IPS-11a (cell line): ENCODE measurements at regions not wholly inside any gene's neighbourhood (a gene's known extent, or its start where the extent isn't known, plus 50 kb on each side); places are given as distances from the start of the nearest gene placed in this dataset.

Experiments used
- H3K4me3 ChIP-seq: one replicate; pipeline ENCODE4 v1.5.1; 2013; ENCODE audit warnings: low read depth, low read length, control low read depth

DNA sequence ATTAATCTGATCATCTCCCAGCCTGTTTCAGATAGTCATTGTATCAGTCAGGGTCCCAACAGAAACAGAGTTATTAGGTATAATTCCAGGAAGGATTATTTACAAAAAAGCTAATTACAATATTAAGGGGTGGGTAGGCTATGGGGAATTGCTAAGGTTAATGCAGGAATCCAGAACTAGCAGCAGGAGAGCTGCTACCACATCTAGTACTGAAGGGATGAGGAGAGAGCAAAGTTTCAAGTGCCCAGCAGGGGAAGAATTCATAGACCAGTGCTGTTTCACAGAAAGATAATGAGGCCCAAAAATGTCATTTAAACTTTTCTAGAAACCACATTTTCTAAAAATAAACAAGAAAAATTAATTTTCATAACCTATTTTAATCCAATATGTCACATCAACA is 284.2 kb downstream of the HACE1 start:
- no peak overlapping the region for H3K4me3 ChIP-seq

DNA sequence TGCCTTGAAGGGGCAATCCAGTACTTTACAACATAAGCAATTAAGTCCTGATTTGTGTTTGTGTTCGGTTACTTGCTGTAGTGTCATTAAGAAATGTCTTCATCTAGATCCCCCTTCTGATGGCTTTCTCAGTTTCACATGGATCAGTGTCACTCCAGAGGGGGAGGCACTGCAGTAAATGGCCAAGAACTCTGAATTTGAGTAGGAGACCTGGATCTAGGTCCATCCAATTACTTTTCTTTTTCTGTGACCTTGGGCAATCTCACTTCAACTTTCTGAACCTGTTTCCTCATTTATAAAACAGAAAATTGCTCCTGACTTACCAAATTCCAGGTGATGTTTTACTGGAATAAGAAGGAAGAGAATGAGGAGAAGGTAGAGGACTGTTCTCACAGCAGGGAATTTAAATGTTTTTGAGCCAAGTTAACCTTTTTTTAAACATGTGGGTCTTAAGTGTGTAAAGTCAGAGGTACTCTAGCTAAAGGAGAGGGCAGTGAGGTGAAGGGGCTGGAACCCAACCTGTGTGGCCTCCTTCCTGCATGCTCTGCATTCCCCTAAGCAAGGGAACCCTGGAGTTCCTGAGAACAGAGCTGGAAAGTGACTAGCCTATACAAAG is 285.5 kb downstream of the HACE1 start:
- no peak overlapping the region for H3K4me3 ChIP-seq

DNA sequence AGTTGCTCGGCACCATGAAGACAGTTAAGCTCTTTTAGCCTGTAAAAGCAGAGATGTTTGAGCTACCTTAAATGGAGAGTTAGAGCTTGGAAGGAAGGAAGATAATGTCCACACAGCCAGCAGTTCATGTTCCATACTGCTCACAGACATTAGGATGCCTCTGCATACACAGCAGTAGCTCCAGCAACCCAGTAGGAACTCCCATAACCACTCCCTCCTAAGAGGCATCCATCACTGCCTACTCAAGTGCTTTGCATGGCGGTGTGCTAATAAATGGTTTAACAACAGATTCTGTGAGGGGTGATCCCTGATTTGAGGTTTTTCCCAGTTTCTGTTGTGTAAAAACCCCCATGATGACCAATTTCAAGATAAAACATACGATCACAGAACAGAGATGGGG is 286.4 kb downstream of the HACE1 start:
- H3K4me3 ChIP-seq, result no peak overlapping the region

DNA sequence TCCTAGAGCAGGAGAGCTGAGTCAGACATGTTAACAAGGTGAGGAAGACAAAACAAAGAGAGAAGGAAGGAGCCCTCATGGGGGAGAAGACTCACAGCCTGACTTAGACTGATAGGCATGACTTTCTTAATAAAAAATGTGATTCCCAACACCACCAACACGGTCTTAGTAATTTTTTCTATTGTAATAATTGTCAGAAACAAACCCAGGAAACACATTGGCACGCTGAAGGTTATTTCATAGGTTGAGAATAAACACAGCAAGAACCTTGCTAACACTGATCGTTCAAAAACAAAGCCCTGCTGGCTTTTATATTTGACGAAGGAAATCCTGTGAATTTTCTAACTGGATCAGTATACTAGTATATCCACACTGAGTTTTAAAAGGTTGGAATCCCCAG is 286.8 kb downstream of the HACE1 start:
- no peak overlapping the region for H3K4me3 ChIP-seq

DNA sequence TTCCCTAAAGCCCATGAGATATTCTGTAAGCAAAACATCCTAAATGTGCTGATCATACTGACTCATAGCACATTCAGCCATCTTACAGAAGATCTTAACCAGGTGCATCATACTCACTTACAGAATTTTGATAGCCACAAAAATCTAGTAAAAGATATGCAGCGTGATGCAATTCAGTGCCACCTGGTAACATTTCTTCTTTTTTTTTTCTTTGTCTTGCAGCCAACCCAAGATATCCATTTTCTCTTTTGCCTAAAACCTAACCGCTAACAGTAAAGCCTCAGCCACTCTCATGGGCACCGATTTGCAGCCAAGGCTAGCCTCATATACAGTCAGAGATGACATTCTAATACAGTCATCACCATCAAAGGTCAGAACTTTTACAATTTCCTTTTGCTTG is 293.3 kb downstream of the HACE1 start:
- no peak overlapping the region for H3K4me3 ChIP-seq

DNA sequence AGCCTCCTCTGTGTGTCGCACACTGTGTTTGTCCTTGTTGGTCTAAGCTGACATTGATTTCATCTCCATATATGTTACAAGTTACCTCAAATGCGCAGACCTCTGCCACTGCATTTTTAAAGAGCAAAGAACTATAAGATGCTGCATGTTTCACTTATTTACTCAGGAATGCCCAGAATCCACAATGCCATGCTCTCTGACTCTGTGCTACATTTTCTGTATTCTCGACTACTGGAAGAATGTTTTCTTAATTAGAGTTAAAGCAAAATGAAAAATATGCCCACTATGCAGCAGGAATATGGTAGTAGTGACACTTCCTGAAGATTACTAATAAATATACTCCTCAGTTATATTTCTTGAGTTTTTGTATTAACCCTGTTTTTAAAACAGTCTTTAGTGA is 296.4 kb downstream of the HACE1 start:
- no peak overlapping the region for H3K4me3 ChIP-seq

DNA sequence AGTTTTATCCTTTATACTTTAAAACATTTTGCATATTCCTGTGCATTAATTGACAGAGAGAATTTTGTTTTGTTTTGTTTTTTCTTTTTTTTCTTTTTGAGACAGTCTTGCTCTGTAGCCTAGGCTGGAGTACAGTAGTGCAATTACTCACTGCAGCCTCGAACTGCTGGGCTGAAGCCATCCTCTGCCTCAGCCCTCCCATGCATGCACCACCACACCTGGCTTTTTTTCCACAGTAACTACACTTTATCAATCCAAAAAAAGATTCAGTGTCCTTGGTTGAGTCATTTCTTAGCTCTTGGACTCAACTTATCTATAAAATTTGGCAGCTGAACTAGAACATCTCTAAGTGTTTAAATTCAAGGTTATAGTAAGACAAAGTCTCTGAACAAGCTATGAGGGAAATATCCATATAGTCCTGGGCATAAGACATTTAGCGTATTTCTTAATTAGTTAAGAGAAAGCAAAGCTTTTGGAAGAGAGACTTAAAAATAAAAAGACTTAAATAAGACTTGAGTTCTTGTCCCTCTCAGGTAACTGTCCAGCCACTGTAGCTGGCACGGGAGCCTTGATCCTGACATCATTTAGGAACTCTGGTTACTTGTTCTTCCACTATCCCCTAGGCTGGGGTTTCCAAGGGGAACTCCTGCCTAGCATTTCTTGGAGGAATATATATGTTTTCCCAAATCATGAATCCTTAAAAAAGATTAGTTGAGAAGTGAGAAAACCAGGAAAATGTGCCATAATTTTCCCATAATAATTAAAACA is 300.1 kb downstream of the HACE1 start:
- H3K4me3 ChIP-seq, result no peak overlapping the region

DNA sequence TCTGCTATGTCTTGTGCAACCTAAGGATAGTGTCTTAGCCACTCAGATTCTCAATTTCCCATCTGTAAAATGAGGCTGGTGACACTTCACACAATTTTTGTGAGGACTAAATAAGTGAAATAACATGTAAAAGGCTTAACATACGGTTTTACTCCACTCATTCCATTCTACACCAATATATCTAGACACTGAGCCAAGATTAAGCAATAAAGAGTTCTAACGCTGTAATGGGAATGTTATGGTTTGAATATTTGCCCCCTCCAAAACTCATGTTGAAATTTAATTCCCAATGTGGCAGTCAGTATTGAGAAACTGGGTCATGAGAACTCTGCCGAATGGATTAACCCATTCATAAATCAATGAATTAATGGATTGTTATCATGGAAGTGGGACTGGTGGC is 301.0 kb downstream of the HACE1 start:
- H3K4me3 ChIP-seq, result no peak overlapping the region

DNA sequence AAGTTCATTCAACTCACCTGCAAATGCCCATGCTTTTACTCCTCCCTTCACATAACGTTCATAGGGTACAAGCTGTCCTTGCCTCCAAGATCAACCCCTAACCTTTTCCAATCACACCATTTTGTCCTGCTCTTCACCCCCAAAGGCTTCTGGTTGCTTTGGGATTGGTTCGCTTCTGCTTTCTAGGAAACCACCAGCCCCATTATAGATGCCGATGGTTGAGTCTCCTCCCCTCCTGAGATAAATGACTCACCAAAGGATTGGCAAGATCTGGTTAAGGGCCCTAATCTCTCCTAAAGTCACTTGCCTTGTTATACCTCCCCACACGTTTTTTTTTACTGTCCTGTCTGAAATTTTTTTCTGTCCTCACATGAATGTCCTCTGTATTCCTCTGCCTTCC is 311.4 kb downstream of the HACE1 start:
- H3K4me3 ChIP-seq, result no peak overlapping the region

DNA sequence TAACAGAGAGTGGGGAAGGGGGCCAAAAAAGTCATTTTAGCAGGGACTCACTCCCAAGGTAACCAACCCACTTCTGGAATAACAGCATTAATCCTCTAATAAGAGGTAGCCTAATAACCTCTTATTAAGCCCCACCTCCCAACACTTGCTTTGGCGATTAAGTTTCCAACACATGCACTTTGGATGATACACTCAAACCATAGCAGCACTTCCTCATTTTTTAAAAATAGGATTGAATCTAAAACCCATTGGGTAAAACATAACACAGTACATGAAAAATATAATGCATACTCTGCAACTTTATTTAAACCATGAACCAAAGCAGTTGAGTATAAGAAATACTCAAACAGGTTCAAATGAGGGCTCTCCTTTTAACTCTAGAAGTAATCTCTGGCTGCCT is 318.3 kb downstream of the HACE1 start:
- H3K4me3 ChIP-seq, result no peak overlapping the region

DNA sequence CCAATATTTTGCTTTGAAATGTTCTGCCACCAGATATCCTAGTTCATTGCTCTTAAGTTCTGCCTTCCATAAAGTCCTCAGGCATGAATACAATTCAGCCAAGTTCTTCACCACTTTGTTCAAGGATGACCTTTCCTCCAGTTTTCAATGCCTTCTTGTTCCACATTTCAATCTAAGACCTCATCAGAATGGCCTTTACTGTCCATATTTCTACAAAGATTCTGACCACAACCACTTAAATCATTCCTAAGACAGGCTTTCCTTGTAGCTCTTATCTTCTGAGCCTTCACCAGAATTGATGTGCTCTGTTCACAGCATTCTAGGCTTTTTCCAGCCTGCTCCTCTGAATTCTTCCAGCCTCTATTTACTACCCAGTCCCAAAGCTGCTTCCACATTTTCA is 319.0 kb downstream of the HACE1 start:
- no peak overlapping the region for H3K4me3 ChIP-seq

DNA sequence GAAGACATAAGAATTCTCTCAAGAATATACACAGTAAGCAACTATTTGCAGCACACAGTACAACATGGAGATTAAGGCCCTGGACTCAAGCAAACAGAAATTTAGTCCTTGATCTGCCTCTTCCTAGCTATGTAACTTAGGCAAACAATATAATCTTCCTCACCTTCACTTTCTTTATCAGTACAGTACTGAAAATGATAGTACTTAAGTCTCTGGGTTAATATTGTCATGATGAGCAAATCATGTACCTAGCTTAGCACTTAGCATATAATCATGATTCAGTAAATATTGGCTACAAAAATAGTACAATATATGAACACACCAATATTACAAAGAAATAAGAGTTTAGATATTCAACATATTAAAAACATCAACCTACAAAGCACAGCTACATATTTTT is 320.5 kb downstream of the HACE1 start:
- H3K4me3 ChIP-seq, result no peak overlapping the region

DNA sequence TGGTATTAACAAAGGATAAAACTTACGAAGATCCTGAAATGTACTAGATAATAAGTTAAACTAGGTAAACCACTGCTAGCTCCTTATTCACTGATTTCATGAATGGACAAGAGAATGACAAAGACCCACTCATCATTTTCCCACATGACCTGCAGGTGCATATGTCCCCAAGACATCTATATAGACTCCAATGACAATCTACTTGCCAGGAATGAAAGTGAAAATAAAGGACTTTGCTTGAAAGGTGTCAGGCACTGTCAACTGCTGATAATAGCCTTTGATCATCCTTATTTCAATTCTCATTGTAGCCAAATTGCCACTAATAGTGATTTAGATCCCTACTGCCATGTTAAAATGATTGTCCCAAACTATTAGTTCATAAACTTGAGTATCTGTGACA is 321.8 kb downstream of the HACE1 start:
- H3K4me3 ChIP-seq, result no peak overlapping the region

DNA sequence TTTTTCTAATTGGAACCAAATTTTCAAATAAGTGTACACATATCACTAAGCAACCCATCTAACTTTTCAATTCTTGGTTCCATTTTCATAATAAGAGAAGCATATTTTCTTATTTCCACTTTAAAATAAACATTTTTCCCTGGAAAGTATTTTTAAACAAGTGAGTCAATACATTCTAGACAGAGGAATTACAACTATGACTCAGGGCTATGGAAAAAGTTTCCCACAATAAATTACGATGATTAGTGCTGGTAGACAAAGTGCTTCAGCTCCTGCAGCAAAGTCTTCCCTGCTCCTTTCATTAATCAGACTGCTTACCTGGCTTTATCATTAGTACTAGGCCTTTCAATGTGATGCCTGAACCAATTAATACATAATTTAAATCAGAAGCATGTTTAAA is 322.5 kb downstream of the HACE1 start:
- no peak overlapping the region for H3K4me3 ChIP-seq

DNA sequence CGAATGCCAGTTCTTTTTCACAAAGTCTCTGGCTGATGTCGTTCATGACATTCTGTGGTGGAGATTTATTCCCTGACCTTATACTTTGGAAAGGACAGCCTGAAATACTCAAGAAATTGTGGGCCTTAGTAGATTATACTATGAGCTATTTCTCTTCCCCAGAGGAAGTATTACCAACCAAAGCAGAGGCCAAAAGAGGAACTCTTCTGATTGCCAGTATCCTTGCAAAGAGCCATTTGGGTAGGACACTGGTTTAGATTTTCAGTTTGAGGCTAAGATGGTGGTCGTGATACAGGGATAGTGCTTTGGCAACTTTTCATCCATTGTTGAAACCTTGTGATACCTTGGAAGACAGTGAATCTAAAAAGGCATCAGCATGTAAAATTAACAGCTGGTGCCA is 327.3 kb downstream of the HACE1 start:
- no peak overlapping the region for H3K4me3 ChIP-seq

DNA sequence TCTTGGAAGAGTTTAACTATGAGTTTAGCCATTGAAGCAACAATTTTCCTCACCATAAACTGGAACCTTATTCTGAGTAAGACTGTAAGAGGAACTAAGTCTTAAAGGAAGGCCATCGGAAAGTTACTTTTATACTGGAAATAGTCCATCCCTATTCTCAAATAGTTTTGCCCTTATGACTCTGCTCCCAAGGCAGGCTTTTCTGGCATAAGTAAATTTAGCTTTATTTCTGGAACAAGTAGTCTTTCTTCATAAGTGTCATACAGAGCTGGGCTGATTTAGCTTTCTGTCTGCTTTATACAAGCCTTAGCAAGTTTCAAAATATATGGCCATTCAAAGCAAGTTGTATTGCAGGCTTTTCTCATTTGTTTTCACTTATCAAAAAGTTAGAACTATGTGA is 328.1 kb downstream of the HACE1 start:
- no peak overlapping the region for H3K4me3 ChIP-seq

DNA sequence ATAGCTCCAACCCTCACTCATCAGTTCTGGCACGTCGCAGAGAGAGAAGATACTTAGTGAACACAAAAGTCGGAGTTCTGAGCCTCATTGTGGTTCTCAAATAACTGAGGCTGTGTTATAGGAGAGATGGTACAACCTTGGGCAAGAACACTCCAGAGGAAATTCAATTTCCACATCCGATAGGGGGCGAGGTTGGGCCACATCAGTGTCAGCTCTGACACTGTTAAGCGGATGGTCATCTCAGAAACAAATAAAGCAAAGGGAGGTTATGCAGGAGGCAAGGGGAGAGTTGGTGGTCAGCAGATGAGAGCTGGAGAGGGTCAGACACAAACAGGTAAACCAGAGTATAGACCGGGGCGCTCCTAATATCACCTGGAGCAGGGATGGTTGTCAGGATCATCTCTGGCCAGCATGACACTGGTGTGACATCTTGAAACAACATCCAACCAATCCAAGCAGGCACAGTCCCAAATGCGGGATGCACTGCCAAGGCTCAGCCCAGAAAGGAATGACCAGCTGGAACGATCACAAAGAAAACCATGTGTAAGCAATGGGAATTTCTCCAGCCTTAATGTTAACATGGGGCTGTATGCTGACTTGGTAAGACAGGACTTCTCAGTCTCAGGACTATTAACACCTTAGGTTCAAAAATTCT is 331.8 kb downstream of the HACE1 start:
- H3K4me3 ChIP-seq, result no peak overlapping the region

DNA sequence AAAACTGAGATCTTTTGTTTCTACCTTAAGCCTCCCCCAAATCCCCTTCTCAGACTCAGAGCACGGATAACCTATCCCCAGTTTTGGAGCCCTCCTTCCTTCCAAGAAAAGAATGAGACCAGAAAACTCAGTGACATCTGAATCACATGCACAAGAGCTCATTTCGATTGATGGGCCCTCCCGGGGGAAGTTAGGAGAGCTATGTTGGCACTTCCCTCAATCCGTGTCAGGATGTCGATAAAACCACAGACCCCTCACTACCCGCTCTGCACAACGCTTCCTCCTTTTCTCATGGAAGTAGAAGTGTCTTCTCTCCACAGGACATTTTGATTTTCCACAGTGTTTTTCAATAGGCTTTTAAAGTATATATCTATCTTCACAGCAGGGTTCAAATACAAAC is 332.4 kb downstream of the HACE1 start:
- no peak overlapping the region for H3K4me3 ChIP-seq

DNA sequence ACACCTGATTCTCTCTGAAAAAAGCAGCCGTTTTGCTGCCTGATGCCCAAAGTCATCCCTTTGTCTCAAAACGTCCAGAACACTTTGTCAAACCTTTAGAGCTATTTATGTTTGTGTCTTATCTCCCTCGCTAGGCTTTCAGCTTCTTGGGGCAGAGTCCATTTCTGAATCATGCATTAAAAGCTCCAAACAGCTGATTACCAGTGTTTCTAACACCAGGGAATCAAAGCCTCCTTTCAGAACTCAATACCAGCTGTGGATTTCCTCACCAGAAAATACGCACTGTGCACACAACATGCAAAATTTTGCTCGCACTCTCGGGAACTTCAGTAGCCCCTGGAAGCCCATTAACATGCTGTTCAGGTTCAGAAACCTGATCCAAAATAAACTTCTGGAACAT is 333.3 kb downstream of the HACE1 start:
- no peak overlapping the region for H3K4me3 ChIP-seq

DNA sequence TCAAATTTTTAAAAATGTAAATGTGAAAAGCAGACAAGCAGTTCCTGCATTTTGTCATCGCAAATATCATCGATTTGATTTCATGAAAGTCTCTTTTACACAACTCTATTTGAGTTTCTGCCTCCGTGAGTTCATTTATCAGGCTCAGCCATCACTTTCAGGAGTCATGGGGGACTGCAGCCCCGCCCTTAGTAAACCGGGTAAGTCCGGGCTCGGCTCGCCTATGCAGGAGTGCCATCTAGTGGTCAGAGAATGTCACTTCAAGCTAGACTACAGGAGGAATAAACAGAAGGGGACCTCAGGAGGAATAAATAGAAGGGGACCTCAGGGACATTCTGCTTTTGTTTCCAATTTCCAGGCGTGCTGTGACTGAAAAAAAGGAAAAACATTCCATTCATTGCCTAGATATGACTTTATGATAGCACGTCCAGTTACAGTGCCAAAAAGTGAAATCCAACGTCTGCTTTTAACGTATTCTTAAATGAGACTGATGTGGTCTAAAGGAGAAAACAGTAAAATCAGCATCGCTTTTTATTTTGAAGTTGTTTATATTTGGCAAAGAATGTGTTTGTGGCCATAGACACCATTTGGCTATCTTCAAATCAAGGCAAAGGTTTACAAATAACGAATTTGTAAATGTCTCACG is 333.9 kb downstream of the HACE1 start:
- no peak overlapping the region for H3K4me3 ChIP-seq

DNA sequence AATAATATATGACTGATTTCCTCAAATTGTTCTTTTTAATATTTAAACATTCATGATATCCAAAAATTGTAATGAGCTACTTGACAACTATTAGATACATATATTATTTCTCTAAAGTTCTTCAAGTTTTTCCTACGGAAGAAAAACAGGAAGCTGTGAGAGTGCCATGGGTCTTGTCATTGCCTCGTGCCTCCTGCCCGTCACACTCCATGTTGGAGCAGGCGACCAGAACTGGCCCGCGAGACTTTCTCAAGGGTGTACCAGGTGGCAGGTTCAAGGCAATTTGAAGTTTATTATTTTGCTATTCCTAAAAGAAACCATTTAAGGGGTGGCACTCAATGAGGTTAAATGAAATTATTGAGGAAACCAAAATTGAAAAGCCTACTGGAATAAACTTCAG is 337.2 kb downstream of the HACE1 start:
- no peak overlapping the region for H3K4me3 ChIP-seq

DNA sequence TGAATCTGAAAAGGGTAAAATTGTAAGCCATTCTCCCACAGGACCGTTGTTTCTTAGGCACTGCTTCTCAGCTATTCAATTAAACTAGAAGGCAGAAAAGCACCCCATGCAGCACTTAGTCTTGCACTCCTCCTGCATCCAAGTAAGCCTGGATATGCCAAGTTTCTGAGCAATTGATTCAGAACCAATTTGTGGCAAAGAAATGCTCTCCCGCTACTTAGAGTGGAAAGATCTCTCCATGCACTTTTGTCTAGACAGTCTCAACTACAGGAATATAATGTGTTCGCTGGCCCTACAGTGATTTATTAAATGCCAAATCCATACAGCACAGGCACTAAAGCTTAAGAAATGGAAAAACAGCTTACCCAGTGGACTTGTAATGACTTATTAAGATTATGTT is 338.5 kb downstream of the HACE1 start:
- H3K4me3 ChIP-seq, result no peak overlapping the region
